Lower lobe of right lung (tissue), 2 donors: ENCODE measurements at regions not wholly inside any gene's neighbourhood (a gene's known extent, or its start where the extent isn't known, plus 50 kb on each side); places are given as distances from the start of the nearest gene placed in this dataset.

Experiments used
- ATAC-seq, 2 donors: fragments of 200-7000 bp; cut with Tn5 transposase; one replicate each; pipeline ENCODE4 v1.9.1; 2020 to 2022; ENCODE audit warnings: mild to moderate bottlenecking in 2 of 2, moderate library complexity in 2 of 2
- DNase-seq: peaks from one replicate; pipeline ENCODE4 v3.0.0-alpha.2; 2020
- H3K27ac ChIP-seq: fragments of 200-600 bp; one replicate; pipeline ENCODE4 v1.8.0; 2022
- H3K27me3 ChIP-seq: fragments of 200-600 bp; one replicate; pipeline ENCODE4 v1.8.0; 2022; ENCODE audit warnings: low read depth
- H3K36me3 ChIP-seq: fragments of 200-600 bp; one replicate; pipeline ENCODE4 v1.8.0; 2022; ENCODE audit warnings: mild to moderate bottlenecking
- H3K4me1 ChIP-seq: fragments of 200-600 bp; one replicate; pipeline ENCODE4 v1.8.0; 2022
- H3K4me3 ChIP-seq: fragments of 200-600 bp; one replicate; pipeline ENCODE4 v1.8.0; 2022; ENCODE audit warnings: mild to moderate bottlenecking
- H3K9me3 ChIP-seq: fragments of 200-600 bp; one replicate; pipeline ENCODE4 v1.8.0; 2022
- CTCF ChIP-seq: fragments of 200-600 bp; IDR thresholded peaks from one replicate; pipeline ENCODE4 v1.8.0; 2022; ENCODE audit warnings: antibody characterized with exemption, mild to moderate bottlenecking
- intact Hi-C: fragments of 100-400 bp; cut with DNase I; formaldehyde crosslinking; loops from one replicate; pipeline ENCODE4 v1.11.0; 2022
- donor health status: DM: no; HTN: yes; CAD: no; lungs with severe emphysema.

GRCh38 chrY:15535131-15535530 is 1010.8 kb downstream of the NLGN4Y start:
- Histone ChIP-seq H3K27ac (no peak overlapping the region), H3K4me1 (no peaks in the 10 kb centered on the region), H3K4me3 (no peak overlapping the region), H3K36me3 (no peaks in the 10 kb centered on the region), H3K9me3 (no peaks in the 10 kb centered on the region), H3K27me3 (no peaks in the 10 kb centered on the region)
- DNase-seq: no peak
- ATAC-seq: no peak
- intact Hi-C loops: no loop called here
- no peak for TF ChIP-seq CTCF

GRCh38 chrY:15535784-15536511 is 1011.6 kb downstream of the NLGN4Y start:
- no peaks in the 10 kb centered on the region for H3K9me3 ChIP-seq
- no peak overlapping the region for H3K4me3 ChIP-seq
- intact Hi-C loops: no loop called here
- H3K4me1 ChIP-seq: no peaks in the 10 kb centered on the region
- no peak for DNase-seq
- TF ChIP-seq CTCF: no peak
- no peaks in the 10 kb centered on the region for H3K36me3 ChIP-seq
- H3K27ac ChIP-seq: no peak overlapping the region
- ATAC-seq: no peak
- H3K27me3 ChIP-seq: no peaks in the 10 kb centered on the region

- ATAC-seq (no peak), DNase-seq (no peak)
- no peaks in the 10 kb centered on the region for H3K27me3 ChIP-seq
- H3K4me3 ChIP-seq: no peak overlapping the region
- H3K4me1 ChIP-seq: no peaks in the 10 kb centered on the region
- H3K27ac ChIP-seq: no peak overlapping the region
- no peaks in the 10 kb centered on the region for H3K36me3 ChIP-seq
- no peak for TF ChIP-seq CTCF
- no peaks in the 10 kb centered on the region for H3K9me3 ChIP-seq
- intact Hi-C loops: no loop called here
These were observed 1016.2 kb downstream of the NLGN4Y start for GRCh38 chrY:15540516-15540915.

GRCh38 chrY:15546177-15546754 is 1021.9 kb downstream of the NLGN4Y start:
- TF ChIP-seq CTCF: no peak
- no peak overlapping the region for H3K27ac ChIP-seq
- H3K4me1 ChIP-seq: no peaks in the 10 kb centered on the region
- DNase-seq: no peak
- H3K36me3 ChIP-seq: no peaks in the 10 kb centered on the region
- H3K4me3 ChIP-seq: no peak overlapping the region
- intact Hi-C loops: no loop called here
- no peak for ATAC-seq
- no peaks in the 10 kb centered on the region for H3K27me3 ChIP-seq
- no peaks in the 10 kb centered on the region for H3K9me3 ChIP-seq

- H3K4me1 ChIP-seq: no peaks in the 10 kb centered on the region
- no peak for TF ChIP-seq CTCF
- H3K27me3 ChIP-seq: no peaks in the 10 kb centered on the region
- intact Hi-C loops: no loop called here
- no peak for DNase-seq
- no peak overlapping the region for H3K4me3 ChIP-seq
- H3K9me3 ChIP-seq: no peaks in the 10 kb centered on the region
- no peak for ATAC-seq
- H3K27ac ChIP-seq: no peak overlapping the region
- H3K36me3 ChIP-seq: no peaks in the 10 kb centered on the region
These were observed 1027.7 kb downstream of the NLGN4Y start for GRCh38 chrY:15552074-15552473.
